H1 (cell line): ENCODE measurements at regions not wholly inside any gene's neighbourhood (a gene's known extent, or its start where the extent isn't known, plus 50 kb on each side); places are given as distances from the start of the nearest gene placed in this dataset.

Experiments used
- POLR2A ChIP-seq, 2 experiments: IDR thresholded peaks; 1 replicate in 1 of 2; 2 replicates in 1 of 2; pipeline ENCODE4 v1.6.1; 2011; ENCODE audit warnings: low read depth in 2 of 2, low read length in 2 of 2, mild to moderate bottlenecking in 2 of 2; ENCODE audit errors: control extremely low read depth in 1 of 2
- TBP ChIP-seq: IDR thresholded peaks from 2 replicates; pipeline ENCODE4 v1.6.1; 2011; ENCODE audit warnings: low read depth, low read length, improper control_type of control experiment
- ZNF274 ChIP-seq: IDR thresholded peaks from 2 replicates; pipeline ENCODE4 v1.7.0; 2012; ENCODE audit warnings: low read length, borderline replicate concordance; ENCODE audit errors: extremely low read depth
- TF ChIP-seq, protein P1 (sequence below), 3 experiments: IDR thresholded peaks; 1 replicate in 2 of 3; 2 replicates in 1 of 3; pipeline versions ENCODE4 v1.5.1 to v1.6.1; 2011; ENCODE audit warnings: low read length in 3 of 3, mild to moderate bottlenecking in 3 of 3, inconsistent platforms in 2 of 3, low read depth in 1 of 3, moderate library complexity in 1 of 3; ENCODE audit not compliant: insufficient read depth in 1 of 3; ENCODE audit errors: control extremely low read depth in 1 of 3

DNA sequence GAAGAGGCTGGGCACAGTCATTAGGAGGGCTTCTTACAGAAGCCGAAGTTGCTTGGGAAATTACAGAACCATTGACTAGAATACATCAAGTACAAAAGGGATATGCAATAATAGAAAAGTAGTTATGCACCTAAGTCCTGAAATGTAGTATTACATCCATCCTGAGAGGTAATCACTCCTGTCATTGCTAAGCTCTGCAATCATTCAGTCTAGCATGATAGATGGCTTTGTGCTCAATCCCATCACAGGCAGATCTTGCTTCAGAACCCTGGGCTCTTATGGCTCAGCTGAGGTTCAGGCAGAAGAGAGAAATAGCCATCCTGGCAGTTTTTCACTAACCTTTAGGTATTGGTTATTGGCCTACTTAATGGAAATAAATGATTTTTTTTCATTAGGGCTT is 231.7 kb upstream of the AFF2 start:
- no peak for TF ChIP-seq POLR2A (IDR thresholded peaks at IDR 0.05; ENCODE audit: control extremely low read depth in 1 of 2, low read depth in 2 of 2, low read length in 2 of 2)
- TF ChIP-seq, protein P1, sequence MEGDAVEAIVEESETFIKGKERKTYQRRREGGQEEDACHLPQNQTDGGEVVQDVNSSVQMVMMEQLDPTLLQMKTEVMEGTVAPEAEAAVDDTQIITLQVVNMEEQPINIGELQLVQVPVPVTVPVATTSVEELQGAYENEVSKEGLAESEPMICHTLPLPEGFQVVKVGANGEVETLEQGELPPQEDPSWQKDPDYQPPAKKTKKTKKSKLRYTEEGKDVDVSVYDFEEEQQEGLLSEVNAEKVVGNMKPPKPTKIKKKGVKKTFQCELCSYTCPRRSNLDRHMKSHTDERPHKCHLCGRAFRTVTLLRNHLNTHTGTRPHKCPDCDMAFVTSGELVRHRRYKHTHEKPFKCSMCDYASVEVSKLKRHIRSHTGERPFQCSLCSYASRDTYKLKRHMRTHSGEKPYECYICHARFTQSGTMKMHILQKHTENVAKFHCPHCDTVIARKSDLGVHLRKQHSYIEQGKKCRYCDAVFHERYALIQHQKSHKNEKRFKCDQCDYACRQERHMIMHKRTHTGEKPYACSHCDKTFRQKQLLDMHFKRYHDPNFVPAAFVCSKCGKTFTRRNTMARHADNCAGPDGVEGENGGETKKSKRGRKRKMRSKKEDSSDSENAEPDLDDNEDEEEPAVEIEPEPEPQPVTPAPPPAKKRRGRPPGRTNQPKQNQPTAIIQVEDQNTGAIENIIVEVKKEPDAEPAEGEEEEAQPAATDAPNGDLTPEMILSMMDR (IDR thresholded peaks at IDR 0.05; ENCODE audit: control extremely low read depth in 1 of 3, insufficient read depth in 1 of 3, low read depth in 1 of 3, low read length in 3 of 3) = no peak
- no peak for TF ChIP-seq ZNF274
- TF ChIP-seq TBP = no peak
